Heart left ventricle (tissue), 16 donors: ENCODE measurements at regions not wholly inside any gene's neighbourhood (a gene's known extent, or its start where the extent isn't known, plus 50 kb on each side); places are given as distances from the start of the nearest gene placed in this dataset.
"Not testable (repeated sequence)": the region's sequence is repeated elsewhere in the genome, so short reads cannot be mapped to it uniquely, and the experiment has no call there.

Experiments used
- ATAC-seq, 4 donors: fragments of 200-7000 bp; cut with Tn5 transposase; one replicate each; pipeline ENCODE4 v1.9.1; 2020 to 2022; ENCODE audit warnings: moderate library complexity in 4 of 4, mild to moderate bottlenecking in 3 of 4, moderate number of reproducible peaks in 1 of 4
- DNase-seq, 5 donors: peaks; one replicate each; pipeline ENCODE4 v3.0.0-alpha.2; 2020
- H3K27ac ChIP-seq, 12 donors: fragments of 200-600 bp; sonication (generic) in 4 of 12; one replicate each; pipeline versions ENCODE4 v1.5.0 to v1.8.0; 2016 to 2022; ENCODE audit warnings: mild to moderate bottlenecking in 2 of 12
- H3K27me3 ChIP-seq, 9 donors: fragments of 200-600 bp; sonication (generic) in 2 of 9; one replicate each; pipeline versions ENCODE4 v1.5.1 to v1.8.0; 2016 to 2022; ENCODE audit warnings: mild to moderate bottlenecking in 3 of 9
- H3K36me3 ChIP-seq, 9 donors: fragments of 200-600 bp; sonication (generic) in 2 of 9; one replicate each; pipeline versions ENCODE4 v1.5.0 to v1.8.0; 2018 to 2022; ENCODE audit warnings: mild to moderate bottlenecking in 2 of 9
- H3K4me1 ChIP-seq, 12 donors: fragments of 200-600 bp; sonication (generic) in 4 of 12; one replicate each; pipeline versions ENCODE4 v1.5.0 to v1.8.0; 2016 to 2022; ENCODE audit warnings: mild to moderate bottlenecking in 3 of 12
- H3K4me3 ChIP-seq, 12 donors: fragments of 200-600 bp; sonication (generic) in 4 of 12; one replicate each; pipeline versions ENCODE4 v1.5.0 to v1.8.0; 2017 to 2022; ENCODE audit warnings: mild to moderate bottlenecking in 9 of 12, moderate library complexity in 4 of 12
- H3K9me3 ChIP-seq, 12 donors: fragments of 200-600 bp; sonication (generic) in 4 of 12; one replicate each; pipeline versions ENCODE4 v1.5.0 to v1.8.0; 2016 to 2022; ENCODE audit warnings: mild to moderate bottlenecking in 1 of 12
- WGBS, 4 donors: extraction: QIAGEN DNeasy Blood & Tissue Kit in 2 of 4; methylation state at CpG; one replicate each; pipeline versions ENCODE4 v1.1.5 to v1.1.7; 2013 to 2018; 5-methylcytosine and 5-hydroxymethylcytosine counted together
- intact Hi-C, 10 donors: fragments of 100-400 bp; cut with DNase I; formaldehyde crosslinking; loops; one replicate each; pipeline versions ENCODE4 v1.11.1 to v1.14.2; 2022
- donor health status: ischemic (EF 13 %, LVEDD 7.1; RV severe dilation, severe dysfunction).
- donor health status: healthy with polysubstance abuse.
- donor health status: DM: no; HTN: yes; CAD: no.
- donor health status: DM: no; HTN: no; CAD: no.
- donor health status: ischemic (EF 25% LVEDD 6.9; RV normal size, moderate dysfunction).
- donor health status: ischemic (EF 25% LVEDD 5.7; RV mildly dilated, moderate dysfunction).
- donor health status: healthy.
- donor health status: DM: yes; HTN: yes; CAD: no.
- donor health status: ischemic (EF 35%, LVEDD 5.7; RV mildly dilated, moderate dysfunction).
- donor health status: nonischemic (EF 11% LVEDD 7.7; RV severe dilation, severe dysfunction).
- donor health status: DM: yes; HTN: yes; CAD: no.
- donor health status: PGD.
- donor health status: ischemic (EF 29% LVEDD 5.4; RV normal size, mild dysfunction).
- donor health status: nonischemic (EF 23%, LVEDD 6.1; RV moderate dilation, normal function).

DNA sequence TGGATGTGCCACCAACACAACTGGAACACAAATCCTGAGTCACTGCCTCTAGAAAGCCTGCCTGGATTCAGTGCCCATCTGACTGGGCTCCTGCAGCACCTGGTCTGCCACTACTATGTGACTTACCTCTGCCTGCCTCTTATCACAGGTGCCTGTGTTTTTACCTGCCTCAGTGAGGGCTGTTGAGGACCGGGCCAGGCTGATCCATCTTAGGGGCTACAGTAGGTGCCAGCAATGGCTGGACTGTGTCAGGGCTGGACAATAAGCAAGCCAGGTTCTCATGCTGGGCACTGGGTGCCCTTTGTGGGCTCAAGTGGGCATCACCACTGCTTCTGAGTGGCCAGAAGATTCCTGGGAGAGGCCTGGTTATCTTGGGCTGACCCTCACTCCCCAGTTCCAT is 948.6 kb upstream of the TPTE start:
- ATAC-seq, H3K4me3 ChIP-seq, H3K9me3 ChIP-seq, H3K27me3 ChIP-seq, H3K36me3 ChIP-seq, H3K27ac ChIP-seq, H3K4me1 ChIP-seq, intact Hi-C loops: not testable (repeated sequence)
- DNase-seq = peak in 3 of 5 donors; percentile 22 to 42 (median 31)
- 62 to 70% (median 63%) methylated on average over 1 of the region's 1 CpG; no CpG with 5 or more reads in 1 of the 4 donors for WGBS, 4 donors

DNA sequence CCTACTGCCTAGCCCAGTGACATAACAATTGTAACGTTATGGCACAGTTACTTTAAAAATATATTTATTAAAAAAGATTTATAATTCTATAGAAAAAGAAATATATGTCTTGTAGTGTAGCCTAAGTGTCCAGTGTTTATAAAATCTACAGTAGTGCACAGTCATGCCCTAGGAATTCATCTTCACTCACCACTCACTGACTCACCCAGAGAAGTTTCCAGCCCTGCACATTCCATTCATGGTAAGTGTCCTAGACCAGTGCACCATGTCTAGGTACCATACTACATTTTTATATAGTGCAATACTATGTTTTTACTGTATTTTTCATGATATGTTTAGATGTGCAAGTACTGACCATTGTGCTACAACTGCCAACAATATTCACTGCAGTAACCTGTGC is 947.9 kb upstream of the TPTE start:
- DNase-seq, H3K4me1 ChIP-seq, H3K27ac ChIP-seq, H3K9me3 ChIP-seq, H3K4me3 ChIP-seq, H3K36me3 ChIP-seq, H3K27me3 ChIP-seq, ATAC-seq, intact Hi-C loops: not testable (repeated sequence)
- no CpG with 5 or more reads among the region's 1 CpG for WGBS, 4 donors

DNA sequence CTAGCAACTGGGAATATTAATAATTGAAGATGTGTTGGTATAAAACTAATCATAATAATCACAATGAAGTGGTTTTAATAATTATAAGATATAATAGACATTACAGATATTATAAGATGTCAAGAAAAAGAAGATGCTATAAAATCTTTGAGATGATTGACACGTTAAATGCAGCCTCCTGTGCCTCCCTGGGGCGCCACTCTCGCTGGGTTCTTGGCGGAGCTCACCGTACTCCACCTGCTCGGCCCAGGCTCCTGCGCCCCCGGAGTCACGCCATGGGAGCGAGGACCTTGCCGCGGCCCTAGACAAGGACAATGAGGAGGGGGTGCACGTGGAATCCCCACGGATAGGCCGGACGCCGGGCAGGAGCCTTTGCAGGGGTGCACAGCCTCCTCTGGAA is 942.1 kb upstream of the TPTE start:
- H3K9me3 ChIP-seq, intact Hi-C loops, H3K4me3 ChIP-seq, H3K27me3 ChIP-seq, H3K4me1 ChIP-seq, ATAC-seq, H3K36me3 ChIP-seq, H3K27ac ChIP-seq: not testable (repeated sequence)
- WGBS, 4 donors = 76 to 89% (median 86%) methylated on average over 12 of the region's 17 CpGs
- peak in 1 of 5 donors; percentile 42 for DNase-seq

DNA sequence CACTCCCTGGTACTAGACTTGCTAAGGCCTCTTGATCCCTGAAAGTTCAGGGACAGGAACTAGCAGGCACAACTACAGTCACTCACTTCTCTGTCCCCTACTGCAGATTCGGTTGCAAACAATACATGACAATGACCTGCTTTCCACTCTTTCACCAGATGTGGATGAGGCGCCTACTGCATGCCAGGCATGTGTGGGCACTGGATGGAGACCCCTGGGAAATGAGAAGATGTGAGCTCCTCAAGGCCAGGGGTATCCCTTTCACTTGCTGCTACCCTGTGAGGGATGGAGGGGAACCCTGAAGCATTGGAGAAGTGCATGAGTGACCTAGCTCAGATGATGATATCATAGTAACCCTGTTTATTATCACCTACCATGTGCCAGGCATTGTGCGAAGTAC is 933.4 kb upstream of the TPTE start:
- DNase-seq, ATAC-seq, H3K4me3 ChIP-seq, H3K27ac ChIP-seq, H3K27me3 ChIP-seq, H3K4me1 ChIP-seq, intact Hi-C loops, H3K36me3 ChIP-seq, H3K9me3 ChIP-seq: not testable (repeated sequence)
- WGBS, 4 donors = 18 to 54% (median 31%) methylated on average over 2 of the region's 3 CpGs

DNA sequence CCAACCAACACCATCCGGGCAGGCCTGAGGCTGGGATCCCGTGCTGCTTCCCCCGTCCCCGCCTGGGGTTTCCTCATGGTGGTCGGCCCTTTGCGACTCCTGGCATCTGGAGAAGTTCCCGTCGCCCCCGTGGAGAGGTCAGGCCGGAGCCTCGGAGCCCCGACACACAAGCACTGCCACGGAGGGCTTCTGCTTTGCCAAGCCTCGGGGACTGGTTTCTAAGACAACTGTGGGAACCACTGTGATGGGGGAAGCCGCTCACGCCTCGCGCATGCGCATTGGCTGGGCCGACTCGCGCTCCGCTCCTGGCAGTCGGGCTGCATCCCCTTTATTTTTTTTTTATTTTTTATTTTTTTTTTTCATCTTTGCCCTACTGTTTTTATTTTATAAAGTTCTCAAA is 928.8 kb upstream of the TPTE start:
- H3K27ac ChIP-seq, intact Hi-C loops, H3K27me3 ChIP-seq, DNase-seq, ATAC-seq, H3K4me1 ChIP-seq, H3K4me3 ChIP-seq, H3K9me3 ChIP-seq, H3K36me3 ChIP-seq: not testable (repeated sequence)
- 74 to 80% methylated on average over 20 of the region's 24 CpGs; no CpG with 5 or more reads in 2 of the 4 donors for WGBS, 4 donors

DNA sequence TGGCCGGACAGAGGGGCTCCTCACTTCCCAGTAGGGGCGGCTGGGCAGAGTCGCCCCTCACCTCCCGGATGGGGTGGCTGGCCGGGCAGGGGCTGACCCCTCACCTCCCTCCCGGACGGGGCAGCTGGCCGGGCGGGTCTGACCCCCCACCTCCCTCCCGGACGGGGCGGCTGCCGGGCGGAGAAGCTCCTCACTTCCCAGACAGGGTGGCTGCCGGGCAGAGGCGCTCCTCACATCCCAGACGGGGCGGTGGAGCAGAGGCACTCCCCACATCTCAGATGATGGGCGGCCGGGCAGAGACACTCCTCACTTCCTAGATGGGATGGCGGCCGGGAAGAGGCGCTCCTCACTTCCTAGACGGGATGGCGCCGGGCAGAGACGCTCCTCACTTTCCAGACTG is 927.7 kb upstream of the TPTE start:
- H3K4me1 ChIP-seq, H3K27me3 ChIP-seq, H3K27ac ChIP-seq, ATAC-seq, H3K36me3 ChIP-seq, H3K9me3 ChIP-seq, H3K4me3 ChIP-seq, intact Hi-C loops, DNase-seq: not testable (repeated sequence)
- WGBS, 4 donors = 79 to 90% (median 86%) methylated on average over 4 to 16 of the region's 27 CpGs; no CpG with 5 or more reads in 1 of the 4 donors

DNA sequence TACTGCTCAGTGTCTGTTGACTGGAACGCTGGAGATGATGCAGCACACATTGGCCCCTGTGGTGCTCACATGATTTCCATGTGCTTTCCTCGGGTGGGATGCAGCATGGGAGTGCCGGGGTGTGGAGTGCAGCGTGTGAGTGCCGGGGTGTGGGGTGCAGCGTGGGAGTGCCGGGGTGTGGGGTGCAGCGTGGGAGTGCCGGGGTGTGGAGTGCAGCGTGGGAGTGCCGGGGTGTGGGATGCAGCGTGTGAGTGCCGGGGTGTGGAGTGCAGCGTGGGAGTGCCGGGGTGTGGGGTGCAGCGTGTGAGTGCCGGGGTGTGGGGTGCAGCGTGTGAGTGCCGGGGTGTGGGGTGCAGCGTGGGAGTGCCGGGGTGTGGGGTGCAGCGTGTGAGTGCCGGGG is 907.4 kb upstream of the TPTE start:
- WGBS, 4 donors = 83 to 86% (median 85%) methylated on average over 20 to 23 of the region's 23 CpGs
- H3K4me1 ChIP-seq, intact Hi-C loops, H3K9me3 ChIP-seq, H3K36me3 ChIP-seq, ATAC-seq, H3K27me3 ChIP-seq, H3K27ac ChIP-seq, DNase-seq, H3K4me3 ChIP-seq: not testable (repeated sequence)

DNA sequence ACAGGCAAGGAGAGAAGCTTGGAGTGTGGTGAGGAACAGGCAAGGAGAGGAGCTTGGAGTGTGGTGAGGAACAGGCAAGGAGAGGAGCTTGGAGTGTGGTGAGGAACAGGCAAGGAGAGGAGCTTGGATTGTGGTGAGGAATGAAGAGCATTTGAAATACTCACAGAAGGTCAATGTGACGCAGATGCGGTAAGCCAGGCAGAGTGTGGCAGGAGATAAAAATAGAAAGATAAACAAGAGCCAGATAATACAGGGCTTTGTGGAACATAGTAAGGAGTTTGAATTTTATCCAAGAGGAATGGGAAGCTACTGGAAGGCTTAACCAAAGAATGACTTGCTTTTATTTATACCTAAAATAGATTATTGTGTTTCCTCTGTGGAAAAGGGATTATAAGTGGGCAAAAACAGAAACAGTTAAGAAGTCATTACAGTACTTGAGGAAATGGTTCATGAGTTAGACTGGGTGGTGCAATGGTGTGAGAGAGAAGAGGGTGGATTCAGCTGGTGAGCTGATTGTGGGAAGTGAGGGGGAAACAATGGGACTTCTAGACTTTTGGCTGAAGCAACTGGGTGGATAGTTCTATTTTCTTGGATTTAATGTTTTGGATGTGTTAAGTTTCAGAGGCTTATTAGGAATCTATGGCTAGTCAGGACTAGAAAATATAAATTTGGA is 900.1 kb upstream of the TPTE start:
- ATAC-seq = peak; percentile 73 to 91 (median 84)

DNA sequence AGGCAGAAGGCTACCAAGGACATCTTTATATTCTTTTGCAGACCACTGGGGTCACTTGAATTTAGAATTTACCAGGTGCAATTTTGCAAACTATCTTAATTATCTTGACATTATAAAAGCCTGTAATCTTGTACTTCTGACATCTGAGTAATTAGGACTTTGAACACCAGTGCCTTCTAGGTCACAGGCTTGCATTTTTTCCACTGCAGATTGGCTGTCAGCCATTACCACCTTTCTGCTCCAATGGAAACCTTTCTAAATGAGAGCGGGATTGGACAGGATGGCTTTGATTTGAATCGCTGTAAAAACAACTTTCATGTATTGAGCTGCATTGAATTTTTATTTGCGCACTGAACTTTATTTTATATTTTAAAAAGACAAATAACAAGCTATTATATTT is 893.3 kb upstream of the TPTE start:
- not testable (repeated sequence) for H3K36me3 ChIP-seq
- 54 to 76% (median 72%) methylated on average over 1 to 3 of the region's 3 CpGs for WGBS, 4 donors

More for the DNA sequence above, 900.1 kb upstream of the TPTE start:
- intact Hi-C loops, DNase-seq, H3K27me3 ChIP-seq, H3K9me3 ChIP-seq, H3K4me3 ChIP-seq, H3K27ac ChIP-seq, H3K36me3 ChIP-seq, H3K4me1 ChIP-seq: not testable (repeated sequence)
- 44 to 69% methylated on average over 2 of the region's 2 CpGs; no CpG with 5 or more reads in 2 of the 4 donors for WGBS, 4 donors

DNA sequence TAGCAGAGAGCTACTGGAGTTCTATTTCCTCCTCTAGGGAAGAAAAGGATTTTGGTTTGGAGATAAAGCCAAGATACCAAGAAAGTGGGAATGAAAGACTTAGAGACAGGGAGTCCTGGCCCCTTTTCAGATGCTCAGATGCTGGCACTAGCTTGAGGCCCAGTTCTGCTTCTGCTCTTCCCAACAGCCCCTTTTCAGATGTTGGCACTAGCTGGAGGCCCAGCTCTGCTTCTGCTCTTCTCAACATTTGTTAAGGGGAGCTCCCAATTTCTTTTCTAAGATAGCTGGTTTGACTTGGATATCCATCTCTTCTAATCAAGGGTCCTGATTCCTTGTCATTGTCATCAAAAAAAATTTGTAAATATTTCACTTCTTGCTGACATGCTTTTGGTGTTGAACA is 874.0 kb upstream of the TPTE start:
- H3K9me3 ChIP-seq = peaks cover 0 to 36% (median 0%) of the 10 kb centered on the region in 12 donors
- not testable (repeated sequence) for ATAC-seq, H3K4me3 ChIP-seq

More for the DNA sequence above, 893.3 kb upstream of the TPTE start:
- H3K4me3 ChIP-seq, DNase-seq, H3K4me1 ChIP-seq, H3K9me3 ChIP-seq, intact Hi-C loops, H3K27me3 ChIP-seq, H3K27ac ChIP-seq: not testable (repeated sequence)
- ATAC-seq = peak in 1 of 4 donors; percentile 45

DNA sequence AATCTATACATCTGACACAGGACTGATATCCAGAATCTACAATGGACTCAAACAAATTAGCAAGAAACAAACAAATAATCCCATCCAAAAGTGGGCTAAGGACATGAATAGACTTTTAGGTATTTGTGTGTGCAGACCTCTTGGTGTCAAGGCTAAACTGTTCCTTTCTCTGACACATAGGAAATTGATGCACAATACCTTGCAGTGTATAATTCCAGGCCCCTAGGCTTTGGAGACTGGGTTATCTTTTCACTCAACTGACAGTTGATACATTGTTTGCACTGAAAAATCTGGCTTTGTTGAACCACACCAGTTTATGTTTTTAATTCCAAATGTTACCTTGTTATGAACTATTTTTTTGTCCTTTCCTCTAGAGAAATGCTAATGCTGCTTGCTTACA is 873.1 kb upstream of the TPTE start:
- ATAC-seq, H3K36me3 ChIP-seq, H3K4me1 ChIP-seq, H3K27ac ChIP-seq, intact Hi-C loops, DNase-seq, H3K4me3 ChIP-seq, H3K27me3 ChIP-seq: not testable (repeated sequence)
- H3K9me3 ChIP-seq = peaks cover 0 to 43% (median 0%) of the 10 kb centered on the region in 12 donors

More for the DNA sequence above, 874.0 kb upstream of the TPTE start:
- H3K4me1 ChIP-seq, H3K27ac ChIP-seq, intact Hi-C loops, H3K36me3 ChIP-seq, H3K27me3 ChIP-seq, DNase-seq: not testable (repeated sequence)
